DOHH2 (cell line): ENCODE measurements at regions not wholly inside any gene's neighbourhood (a gene's known extent, or its start where the extent isn't known, plus 50 kb on each side); places are given as distances from the start of the nearest gene placed in this dataset.

ENCODE experiments used
- CTCF ChIP-seq: fragments of 200-600 bp; sonication (generic); IDR thresholded peaks from one replicate; pipeline ENCODE4 v1.5.1; 2014; ENCODE audit warnings: antibody characterized with exemption, mild to moderate bottlenecking, low read depth, low read length; ENCODE audit not compliant: poor library complexity, severe bottlenecking
- EZH2phosphoT487 ChIP-seq: fragments of 200-600 bp; sonication (generic); IDR thresholded peaks from 2 replicates; pipeline ENCODE4 v1.6.1; 2017; ENCODE audit warnings: borderline replicate concordance, mild to moderate bottlenecking, antibody characterized with exemption, low read length, moderate library complexity, mixed read lengths

GRCh38 chr4:179278647-179279046, 1836.4 kb upstream of the AGA start:
- TF ChIP-seq CTCF (no peak), EZH2phosphoT487 (no peak)
